NCI-H82 treated with DMSO at 0.1 percent for 48 hours (cell line): ENCODE measurements at regions not wholly inside any gene's neighbourhood (a gene's known extent, or its start where the extent isn't known, plus 50 kb on each side); places are given as distances from the start of the nearest gene placed in this dataset.
"Not testable (repeated sequence)": the region's sequence is repeated elsewhere in the genome, so short reads cannot be mapped to it uniquely, and the experiment has no call there.

ENCODE experiments used
- DNase-seq: peaks from one replicate; lab custom pipeline; 2025; ENCODE audit not compliant: unreplicated experiment; lab: John Stamatoyannopoulos, UW

GRCh38 chr12:9413862-9414261 lies 193.9 kb downstream of the KLRB1 start:
- DNase-seq, result not testable (repeated sequence)

- DNase-seq, result not testable (repeated sequence)
These were observed 195.3 kb downstream of the KLRB1 start for GRCh38 chr12:9412459-9412858.

GRCh38 chr12:9411616-9412268 lies 196.0 kb downstream of the KLRB1 start:
- not testable (repeated sequence) for DNase-seq

- DNase-seq, result not testable (repeated sequence)
These were observed 199.2 kb upstream of the PZP start for GRCh38 chr12:9407425-9407748.

GRCh38 chr12:9406564-9407424 lies 198.6 kb upstream of the PZP start:
- DNase-seq, result no peak

GRCh38 chr12:9405886-9406563 lies 197.8 kb upstream of the PZP start:
- no peak for DNase-seq

GRCh38 chr12:9404469-9405260 lies 196.5 kb upstream of the PZP start:
- DNase-seq, result no peak

- no peak for DNase-seq
These were observed 195.8 kb upstream of the PZP start for GRCh38 chr12:9404031-9404430.

- DNase-seq, result not testable (repeated sequence)
These were observed 194.3 kb upstream of the PZP start for GRCh38 chr12:9402432-9403040.

- DNase-seq, result not testable (repeated sequence)
These were observed 188.2 kb upstream of the PZP start for GRCh38 chr12:9396367-9396766.

GRCh38 chr12:9395220-9395619 lies 187.0 kb upstream of the PZP start:
- not testable (repeated sequence) for DNase-seq

- DNase-seq, result no peak
These were observed 184.6 kb upstream of the PZP start for GRCh38 chr12:9392842-9393241.

GRCh38 chr12:9391815-9392214 lies 183.6 kb upstream of the PZP start:
- no peak for DNase-seq

- no peak for DNase-seq
These were observed 182.6 kb upstream of the PZP start for GRCh38 chr12:9390761-9391160.

- DNase-seq, result no peak
These were observed 181.6 kb upstream of the PZP start for GRCh38 chr12:9389796-9390195.

GRCh38 chr12:9388379-9388778 lies 180.2 kb upstream of the PZP start:
- DNase-seq, result no peak

GRCh38 chr12:9387450-9387849 lies 179.3 kb upstream of the PZP start:
- no peak for DNase-seq

- DNase-seq, result no peak
These were observed 175.4 kb upstream of the PZP start for GRCh38 chr12:9383585-9383984.

- DNase-seq, result no peak
These were observed 173.4 kb upstream of the PZP start for GRCh38 chr12:9381619-9382018.

- DNase-seq, result no peak
These were observed 172.5 kb upstream of the PZP start for GRCh38 chr12:9380650-9381049.
